Mesenchymal stem cell (in vitro differentiated cells and primary cell): ENCODE measurements at regions not wholly inside any gene's neighbourhood (a gene's known extent, or its start where the extent isn't known, plus 50 kb on each side); places are given as distances from the start of the nearest gene placed in this dataset.

Source experiments
- DNase-seq: peaks from one replicate; pipeline ENCODE4 v3.0.0-alpha.2; 2013
- H2AFZ ChIP-seq: one replicate; pipeline ENCODE4 v1.6.1; 2013; ENCODE audit warnings: low read depth, mild to moderate bottlenecking, control low read depth, inconsistent platforms, low read length, moderate library complexity
- H2AK5ac ChIP-seq: 2 replicates; pipeline ENCODE4 v1.6.1; 2013; ENCODE audit warnings: low read length, moderate library complexity, mild to moderate bottlenecking, inconsistent platforms; ENCODE audit not compliant: severe bottlenecking
- H2BK120ac ChIP-seq: one replicate; pipeline ENCODE4 v1.6.1; 2013; ENCODE audit warnings: low read depth, mild to moderate bottlenecking, inconsistent platforms, low read length, moderate library complexity
- H2BK12ac ChIP-seq, 2 experiments: one replicate each; pipeline ENCODE4 v1.6.1; 2013; ENCODE audit warnings: inconsistent platforms in 2 of 2, low read length in 2 of 2, mild to moderate bottlenecking in 2 of 2, moderate library complexity in 2 of 2, control low read depth in 1 of 2
- H2BK15ac ChIP-seq: one replicate; pipeline ENCODE4 v1.6.1; 2013; ENCODE audit warnings: mild to moderate bottlenecking, low read depth, inconsistent platforms; ENCODE audit not compliant: poor library complexity, severe bottlenecking
- H2BK5ac ChIP-seq: 2 replicates; pipeline ENCODE4 v1.6.1; 2013; ENCODE audit warnings: low read depth, mild to moderate bottlenecking, low read length, control low read depth, inconsistent platforms; ENCODE audit not compliant: poor library complexity, severe bottlenecking
- H3K14ac ChIP-seq, 2 experiments: one replicate each; pipeline ENCODE4 v1.6.1; 2013; ENCODE audit warnings: inconsistent platforms in 2 of 2, low read length in 2 of 2, control low read depth in 1 of 2, mild to moderate bottlenecking in 1 of 2, moderate library complexity in 1 of 2
- H3K18ac ChIP-seq, 2 experiments: one replicate each; pipeline ENCODE4 v1.6.1; 2013; ENCODE audit warnings: inconsistent platforms in 2 of 2, low read length in 2 of 2, control low read depth in 1 of 2, low read depth in 1 of 2, mild to moderate bottlenecking in 1 of 2
- H3K23ac ChIP-seq, 2 experiments: one replicate each; pipeline ENCODE4 v1.6.1; 2013; ENCODE audit warnings: inconsistent platforms in 2 of 2, low read length in 2 of 2, mild to moderate bottlenecking in 2 of 2, moderate library complexity in 2 of 2, control low read depth in 1 of 2
- H3K27ac ChIP-seq: 2 replicates; pipeline ENCODE4 v1.5.1; 2013; ENCODE audit warnings: mild to moderate bottlenecking, moderate library complexity, low read length, control low read depth, inconsistent platforms; ENCODE audit not compliant: poor library complexity, severe bottlenecking
- H3K27me3 ChIP-seq, 2 experiments: 2 replicates each; pipeline versions ENCODE4 v1.6.1 to v1.7.0; 2013; ENCODE audit warnings: low read length in 2 of 2, mild to moderate bottlenecking in 2 of 2, moderate library complexity in 2 of 2, control low read depth in 1 of 2, inconsistent platforms in 1 of 2; ENCODE audit not compliant: control insufficient read depth in 1 of 2, insufficient read depth in 1 of 2
- H3K36me3 ChIP-seq, 2 experiments: 2 replicates each; pipeline versions ENCODE4 v1.6.1 to v1.7.0; 2013; ENCODE audit warnings: low read length in 2 of 2, control low read depth in 1 of 2, inconsistent platforms in 1 of 2, low read depth in 1 of 2, mild to moderate bottlenecking in 1 of 2; ENCODE audit not compliant: insufficient read depth in 2 of 2, control insufficient read depth in 1 of 2
- H3K4ac ChIP-seq, 2 experiments: one replicate each; pipeline ENCODE4 v1.6.1; 2013; ENCODE audit warnings: inconsistent platforms in 2 of 2, low read length in 2 of 2, mild to moderate bottlenecking in 2 of 2, moderate library complexity in 2 of 2, control low read depth in 1 of 2, low read depth in 1 of 2
- H3K4me1 ChIP-seq: 2 replicates; pipeline ENCODE4 v1.6.1; 2013; ENCODE audit warnings: low read depth, low read length, control low read depth; ENCODE audit not compliant: control insufficient read depth, insufficient read depth
- H3K4me2 ChIP-seq: 2 replicates; pipeline ENCODE4 v1.6.1; 2013; ENCODE audit warnings: low read length, mild to moderate bottlenecking, inconsistent platforms; ENCODE audit not compliant: poor library complexity, severe bottlenecking
- H3K4me3 ChIP-seq, 2 experiments: 2 replicates each; pipeline versions ENCODE4 v1.5.1 to v1.7.0; 2013; ENCODE audit warnings: low read length in 2 of 2, mild to moderate bottlenecking in 2 of 2, control low read depth in 1 of 2, low read depth in 1 of 2; ENCODE audit not compliant: insufficient read depth in 1 of 2
- H3K79me1 ChIP-seq: replicated peaks from 2 replicates; pipeline ENCODE4 v1.6.1; 2013; ENCODE audit warnings: mild to moderate bottlenecking, control low read depth, low read length, inconsistent platforms; ENCODE audit not compliant: poor library complexity, severe bottlenecking
- H3K9ac ChIP-seq: 2 replicates; pipeline ENCODE4 v1.7.0; 2013; ENCODE audit warnings: mild to moderate bottlenecking, low read length, moderate library complexity
- H3K9me3 ChIP-seq: 2 replicates; pipeline ENCODE4 v1.7.0; 2013; ENCODE audit warnings: mild to moderate bottlenecking, low read length; ENCODE audit not compliant: control insufficient read depth
- H4K8ac ChIP-seq: one replicate; pipeline ENCODE4 v1.6.1; 2013; ENCODE audit warnings: inconsistent platforms, mild to moderate bottlenecking, low read length, moderate library complexity
- H4K91ac ChIP-seq: one replicate; pipeline ENCODE4 v1.6.1; 2013; ENCODE audit warnings: mild to moderate bottlenecking, low read length, inconsistent platforms
- WGBS: methylation state at CpG from one replicate; pipeline ENCODE4 v1.1.7; 2013; ENCODE audit warnings: mixed read lengths; 5-methylcytosine and 5-hydroxymethylcytosine counted together

- no peak for DNase-seq
- Histone ChIP-seq H2BK12ac (no peak overlapping the region), H3K4me3 (no peak overlapping the region), H2AK5ac (no peak overlapping the region), H3K79me1 (no peaks in the 10 kb centered on the region), H3K4ac (no peak overlapping the region), H3K23ac (no peak overlapping the region), H3K27ac (no peak overlapping the region), H3K14ac (peak overlapping the region in 1 of 2 experiments; percentile 41), H2AFZ (no peak overlapping the region), H3K36me3 (no peaks in the 10 kb centered on the region), H4K91ac (no peak overlapping the region), H3K4me1 (no peaks in the 10 kb centered on the region), H3K18ac (no peak overlapping the region), H4K8ac (no peak overlapping the region), H3K27me3 (peaks cover 0 to 3% of the 10 kb centered on the region in 2 experiments), H3K9me3 (no peaks in the 10 kb centered on the region), H3K9ac (no peak overlapping the region), H3K4me2 (no peak overlapping the region), H2BK15ac (no peak overlapping the region), H2BK120ac (no peak overlapping the region), H2BK5ac (no peak overlapping the region)
- WGBS, result 60% methylated on average over 5 of the region's 5 CpGs
These were observed 80.8 kb upstream of the CNEP1R1 start for GRCh38 chr16:49944221-49944620.

GRCh38 chr16:49947907-49948678 is 76.9 kb upstream of the CNEP1R1 start:
- DNase-seq, result no peak
- Histone ChIP-seq H4K91ac (no peak overlapping the region), H4K8ac (no peak overlapping the region), H3K18ac (no peak overlapping the region), H2BK5ac (no peak overlapping the region), H3K14ac (no peak overlapping the region), H3K27ac (no peak overlapping the region), H3K23ac (no peak overlapping the region), H2AFZ (no peak overlapping the region), H2BK120ac (no peak overlapping the region), H3K4me1 (no peaks in the 10 kb centered on the region), H3K4me2 (no peak overlapping the region), H3K4me3 (no peak overlapping the region), H2BK12ac (no peak overlapping the region), H3K79me1 (no peaks in the 10 kb centered on the region), H3K27me3 (no peaks in the 10 kb centered on the region), H3K9ac (no peak overlapping the region), H3K9me3 (no peaks in the 10 kb centered on the region), H3K36me3 (no peaks in the 10 kb centered on the region), H2AK5ac (no peak overlapping the region), H3K4ac (no peak overlapping the region), H2BK15ac (no peak overlapping the region)
- 86% methylated on average over 6 of the region's 7 CpGs for WGBS

- Histone ChIP-seq H3K79me1 (no peaks in the 10 kb centered on the region), H3K4me2 (no peak overlapping the region), H2BK120ac (no peak overlapping the region), H3K9ac (no peak overlapping the region), H2AK5ac (no peak overlapping the region), H3K14ac (no peak overlapping the region), H3K4me1 (no peaks in the 10 kb centered on the region), H4K8ac (no peak overlapping the region), H3K27me3 (no peaks in the 10 kb centered on the region), H2BK15ac (no peak overlapping the region), H3K18ac (no peak overlapping the region), H3K23ac (no peak overlapping the region), H4K91ac (no peak overlapping the region), H2BK5ac (no peak overlapping the region), H2AFZ (no peak overlapping the region), H3K4me3 (no peak overlapping the region), H3K4ac (no peak overlapping the region), H3K27ac (no peak overlapping the region), H3K36me3 (no peaks in the 10 kb centered on the region), H2BK12ac (no peak overlapping the region), H3K9me3 (no peaks in the 10 kb centered on the region)
- 80% methylated on average over 15 of the region's 16 CpGs for WGBS
- DNase-seq, result no peak
These were observed 73.3 kb upstream of the CNEP1R1 start for GRCh38 chr16:49951574-49952195.

GRCh38 chr16:49952386-49952785 is 72.6 kb upstream of the CNEP1R1 start:
- H3K9ac ChIP-seq, result no peak overlapping the region
- H3K18ac ChIP-seq, result no peak overlapping the region
- no peak overlapping the region for H2BK5ac ChIP-seq
- H2BK12ac ChIP-seq, result no peak overlapping the region
- H3K79me1 ChIP-seq, result no peaks in the 10 kb centered on the region
- no peak overlapping the region for H3K4me2 ChIP-seq
- peak; percentile 49 for DNase-seq
- H3K14ac ChIP-seq, result no peak overlapping the region
- H2AK5ac ChIP-seq, result no peak overlapping the region
- WGBS, result 61% methylated on average over 3 of the region's 4 CpGs
- H3K27ac ChIP-seq, result no peak overlapping the region
- H4K91ac ChIP-seq, result no peak overlapping the region
- no peaks in the 10 kb centered on the region for H3K36me3 ChIP-seq
- H3K27me3 ChIP-seq, result no peaks in the 10 kb centered on the region
- no peak overlapping the region for H2BK120ac ChIP-seq
- H3K23ac ChIP-seq, result no peak overlapping the region
- no peak overlapping the region for H2AFZ ChIP-seq
- no peak overlapping the region for H3K4ac ChIP-seq
- no peaks in the 10 kb centered on the region for H3K4me1 ChIP-seq
- H4K8ac ChIP-seq, result no peak overlapping the region
- H3K9me3 ChIP-seq, result no peaks in the 10 kb centered on the region
- no peak overlapping the region for H2BK15ac ChIP-seq
- H3K4me3 ChIP-seq, result no peak overlapping the region
